ENCODE measurements at regions not wholly inside any gene's neighbourhood (a gene's known extent, or its start where the extent isn't known, plus 50 kb on each side); places are given as distances from the start of the nearest gene placed in this dataset.
"Not testable (repeated sequence)": the region's sequence is repeated elsewhere in the genome, so short reads cannot be mapped to it uniquely, and the experiment has no call there.

DNA sequence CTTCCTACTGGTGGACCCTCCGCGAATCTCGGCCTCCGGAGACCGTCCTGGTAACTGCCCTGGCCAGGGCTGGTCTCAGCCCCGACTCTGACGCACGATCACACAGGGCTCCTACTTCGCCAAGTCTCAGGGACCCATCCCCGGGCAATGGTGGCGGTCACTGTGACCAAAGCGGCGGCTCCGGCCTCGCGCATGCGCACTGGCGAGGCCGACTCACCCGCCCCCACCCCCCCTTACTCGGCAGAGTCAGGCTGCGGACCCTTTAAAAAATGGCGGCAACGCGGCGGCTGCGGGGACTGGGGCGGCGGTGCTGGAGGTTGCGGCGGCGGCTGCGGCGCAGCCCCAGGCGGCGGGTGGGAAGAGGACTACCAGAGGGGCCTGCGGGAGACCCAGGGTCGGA lies 1581.3 kb downstream of the FOXD4L5 start:
- H3K79me2 ChIP-seq (ENCODE audit: control insufficient read depth, insufficient read depth, low read length); H3K36me3 ChIP-seq (ENCODE audit: control insufficient read depth, insufficient read depth, low read length); H3K4me1 ChIP-seq (replicated peaks in 1 of 2; ENCODE audit: control insufficient read depth in 2 of 2, insufficient read depth in 2 of 2, low read length in 2 of 2); POLR2A ChIA-PET; H4K20me1 ChIP-seq (replicated peaks; ENCODE audit: control insufficient read depth, insufficient read depth, low read length); intact Hi-C loops (cut with micrococcal nuclease); H3K9me1 ChIP-seq (ENCODE audit: control insufficient read depth, insufficient read depth, low read length); in situ Hi-C loops (cut with MboI); BruUV-seq (replicated peaks); H3K4me2 ChIP-seq (ENCODE audit: insufficient read depth, low read length); H3K9me3 ChIP-seq (replicated peaks; ENCODE audit: control insufficient read depth, insufficient read depth, low read depth, low read length); H3K9ac ChIP-seq (ENCODE audit: insufficient read depth in 1 of 2, low read depth in 2 of 2, low read length in 2 of 2); H3K27me3 ChIP-seq (ENCODE audit: control insufficient read depth in 2 of 2, insufficient read depth in 2 of 2, low read length in 2 of 2); FAIRE-seq; ATAC-seq; CTCF ChIA-PET (ENCODE audit: low intra/inter-chr PET ratio); H3K27ac ChIP-seq (ENCODE audit: extremely low read depth, low read depth, low read length); H2AFZ ChIP-seq (ENCODE audit: low read depth, low read length): not testable (repeated sequence)
- TF ChIP-seq YY1 (IDR thresholded peaks at IDR 0.05; ENCODE audit: borderline replicate concordance in 1 of 3, control insufficient read depth in 1 of 3, extremely low read depth in 1 of 3, insufficient read depth in 3 of 3, insufficient read length in 1 of 3, insufficient replicate concordance in 2 of 3, low read depth in 1 of 3, low read length in 2 of 3) = peak in 2 of 3 experiments; percentile 25 to 73
- TF ChIP-seq RBFOX2 (IDR thresholded peaks at IDR 0.05; ENCODE audit: low read depth, low read length) = peak; percentile 70
- TF ChIP-seq L3MBTL2 (IDR thresholded peaks at IDR 0.05) = peak; percentile 3; the same call in 1 of the 2 replicates
- TF ChIP-seq, protein P1, sequence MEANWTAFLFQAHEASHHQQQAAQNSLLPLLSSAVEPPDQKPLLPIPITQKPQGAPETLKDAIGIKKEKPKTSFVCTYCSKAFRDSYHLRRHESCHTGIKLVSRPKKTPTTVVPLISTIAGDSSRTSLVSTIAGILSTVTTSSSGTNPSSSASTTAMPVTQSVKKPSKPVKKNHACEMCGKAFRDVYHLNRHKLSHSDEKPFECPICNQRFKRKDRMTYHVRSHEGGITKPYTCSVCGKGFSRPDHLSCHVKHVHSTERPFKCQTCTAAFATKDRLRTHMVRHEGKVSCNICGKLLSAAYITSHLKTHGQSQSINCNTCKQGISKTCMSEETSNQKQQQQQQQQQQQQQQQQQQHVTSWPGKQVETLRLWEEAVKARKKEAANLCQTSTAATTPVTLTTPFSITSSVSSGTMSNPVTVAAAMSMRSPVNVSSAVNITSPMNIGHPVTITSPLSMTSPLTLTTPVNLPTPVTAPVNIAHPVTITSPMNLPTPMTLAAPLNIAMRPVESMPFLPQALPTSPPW (CRISPR knock-in tag; IDR thresholded peaks at IDR 0.05) = peak; percentile 77
- TF ChIP-seq TAF1 (IDR thresholded peaks at IDR 0.05; ENCODE audit: control insufficient read depth, extremely low read depth, insufficient read depth, low read length, severe bottlenecking) = peak; percentile 34
- TF ChIP-seq POLR2G (IDR thresholded peaks at IDR 0.05; ENCODE audit: low read depth, low read length) = peak; percentile 67
- TF ChIP-seq NRF1 (conservative IDR thresholded peaks at IDR 0.05 in 1 of 2, IDR thresholded peaks at IDR 0.05 in 1 of 2) = peak; percentile 87 to 88
- 20% methylated on average over 1 of the region's 38 CpGs for WGBS (ENCODE audit: insufficient coverage, low coverage, missing lambda C conversion rate)
- H3K4me3 ChIP-seq = peak overlapping the region; percentile 37
- DNase-seq (ENCODE audit: extremely low read depth in 1 of 4, low spot score in 3 of 4) = peak in 1 of 4 experiments; percentile 70
